BLaER1 (cell line): ENCODE measurements at regions not wholly inside any gene's neighbourhood (a gene's known extent, or its start where the extent isn't known, plus 50 kb on each side); places are given as distances from the start of the nearest gene placed in this dataset.

Experiments used
- H3K27ac ChIP-seq: shearing (Covaris generic); formaldehyde crosslinking; 2 replicates; pipeline ENCODE4 v1.8.1; 2022
- H3K27me3 ChIP-seq: shearing (Covaris generic); formaldehyde crosslinking; 2 replicates; pipeline ENCODE4 v1.8.1; 2022
- H3K36me3 ChIP-seq: shearing (Covaris generic); formaldehyde crosslinking; 2 replicates; pipeline ENCODE4 v1.8.1; 2022
- H3K4me1 ChIP-seq: shearing (Covaris generic); formaldehyde crosslinking; 2 replicates; pipeline ENCODE4 v1.8.1; 2022
- H3K4me2 ChIP-seq: shearing (Covaris generic); formaldehyde crosslinking; 2 replicates; pipeline ENCODE4 v1.8.1; 2022
- H3K4me3 ChIP-seq: shearing (Covaris generic); formaldehyde crosslinking; 2 replicates; pipeline ENCODE4 v1.8.1; 2022
- H3K9ac ChIP-seq: shearing (Covaris generic); formaldehyde crosslinking; 2 replicates; pipeline ENCODE4 v1.8.1; 2022
- H3K9me3 ChIP-seq: shearing (Covaris generic); formaldehyde crosslinking; 2 replicates; pipeline ENCODE4 v1.8.1; 2022
- H4K20me1 ChIP-seq: shearing (Covaris generic); formaldehyde crosslinking; 2 replicates; pipeline ENCODE4 v1.8.1; 2022
- Cebpa-rat ChIP-seq: shearing (Covaris generic); IDR thresholded peaks from 2 replicates; pipeline ENCODE4 v1.8.1; 2022

DNA sequence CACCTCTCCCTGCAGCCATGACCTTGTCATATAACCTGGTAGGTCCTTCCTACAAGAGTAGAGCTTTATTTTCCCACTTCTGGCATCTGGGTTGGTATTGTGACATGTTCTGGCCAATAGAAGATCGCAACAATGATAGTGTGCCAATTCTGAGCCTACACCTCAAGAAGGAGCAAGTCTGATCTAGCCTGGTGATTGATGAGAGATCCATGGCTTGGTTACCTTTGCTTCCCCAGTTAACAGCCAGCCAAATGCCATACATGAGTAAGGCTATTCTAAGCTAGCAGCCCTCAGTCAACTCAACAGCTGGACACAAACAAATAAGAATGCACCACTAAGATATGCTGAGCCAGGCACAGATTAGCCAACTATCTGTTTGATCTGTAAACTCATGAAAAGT lies 226.7 kb downstream of the LMO4 start:
- Histone ChIP-seq H3K36me3 (no peaks in the 10 kb centered on the region), H3K4me1 (no peaks in the 10 kb centered on the region), H3K9ac (no peak overlapping the region), H3K27ac (no peak overlapping the region), H3K9me3 (no peaks in the 10 kb centered on the region), H3K4me2 (no peak overlapping the region), H3K27me3 (no peaks in the 10 kb centered on the region), H3K4me3 (no peak overlapping the region), H4K20me1 (no peaks in the 10 kb centered on the region)
- no peak for TF ChIP-seq Cebpa-rat

GRCh38 chr1:87556326-87556725 lies 227.6 kb downstream of the LMO4 start:
- Histone ChIP-seq H3K27ac (no peak overlapping the region), H3K9me3 (no peaks in the 10 kb centered on the region), H3K4me2 (no peak overlapping the region), H3K9ac (no peak overlapping the region), H3K36me3 (no peaks in the 10 kb centered on the region), H3K4me1 (no peaks in the 10 kb centered on the region), H3K4me3 (no peak overlapping the region), H4K20me1 (no peaks in the 10 kb centered on the region), H3K27me3 (no peaks in the 10 kb centered on the region)
- no peak for TF ChIP-seq Cebpa-rat

- H3K27ac ChIP-seq, result no peak overlapping the region
- TF ChIP-seq Cebpa-rat, result no peak
These were observed 230.2 kb downstream of the LMO4 start for GRCh38 chr1:87558921-87559320.

GRCh38 chr1:87560137-87560536 lies 231.5 kb downstream of the LMO4 start:
- Histone ChIP-seq H3K9ac (no peak overlapping the region), H3K4me2 (no peak overlapping the region), H3K9me3 (no peaks in the 10 kb centered on the region), H3K27me3 (no peaks in the 10 kb centered on the region), H4K20me1 (no peaks in the 10 kb centered on the region), H3K4me1 (no peaks in the 10 kb centered on the region), H3K27ac (no peak overlapping the region), H3K4me3 (no peak overlapping the region), H3K36me3 (no peaks in the 10 kb centered on the region)
- no peak for TF ChIP-seq Cebpa-rat

More at GRCh38 chr1:87558921-87559320, 230.2 kb downstream of the LMO4 start:
- no peak overlapping the region for H3K9ac ChIP-seq
- H3K4me2 ChIP-seq, result no peak overlapping the region
- no peaks in the 10 kb centered on the region for H3K9me3 ChIP-seq
- H4K20me1 ChIP-seq, result no peaks in the 10 kb centered on the region
- no peaks in the 10 kb centered on the region for H3K36me3 ChIP-seq
- H3K27me3 ChIP-seq, result no peaks in the 10 kb centered on the region
- no peak overlapping the region for H3K4me3 ChIP-seq
- H3K4me1 ChIP-seq, result no peaks in the 10 kb centered on the region

DNA sequence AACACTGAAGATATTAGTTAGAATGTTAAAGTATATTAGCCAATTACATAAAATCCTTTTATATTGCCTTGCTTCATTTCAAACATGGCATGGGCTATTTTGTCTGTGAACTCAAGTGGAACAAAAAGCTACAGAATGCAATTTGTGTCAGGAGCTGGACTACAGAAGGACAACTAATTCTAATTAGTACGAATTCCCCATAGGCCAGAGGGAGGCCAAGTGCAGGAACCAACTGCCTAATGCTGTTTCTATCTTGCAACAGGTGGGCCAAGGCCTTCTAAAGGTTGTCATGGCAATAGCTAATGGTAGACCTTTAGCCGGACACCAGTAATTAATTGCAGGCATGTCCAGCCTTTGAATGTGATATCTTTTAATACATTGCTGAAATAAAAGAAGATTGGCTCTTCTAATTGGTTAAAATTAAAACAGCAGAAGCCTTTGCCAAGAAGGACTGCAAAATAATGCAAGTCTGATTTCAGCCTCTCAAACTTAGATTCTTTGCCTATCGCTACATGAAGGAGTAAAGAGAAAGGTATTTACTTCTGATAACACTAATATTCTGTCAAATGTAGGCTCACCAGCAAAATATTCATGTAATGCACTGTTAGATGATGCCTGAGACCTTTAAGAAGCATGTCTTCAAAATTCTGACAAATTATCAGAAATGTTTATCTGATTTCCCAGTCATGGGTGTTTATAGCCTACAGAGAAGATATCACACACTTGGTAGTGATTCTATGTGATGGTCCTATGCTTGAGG lies 232.1 kb downstream of the LMO4 start:
- Histone ChIP-seq H3K4me2 (no peak overlapping the region), H3K4me3 (no peak overlapping the region), H3K36me3 (no peaks in the 10 kb centered on the region), H3K9me3 (no peaks in the 10 kb centered on the region), H3K27me3 (no peaks in the 10 kb centered on the region), H3K27ac (no peak overlapping the region), H3K4me1 (no peaks in the 10 kb centered on the region), H3K9ac (no peak overlapping the region), H4K20me1 (no peaks in the 10 kb centered on the region)
- no peak for TF ChIP-seq Cebpa-rat

DNA sequence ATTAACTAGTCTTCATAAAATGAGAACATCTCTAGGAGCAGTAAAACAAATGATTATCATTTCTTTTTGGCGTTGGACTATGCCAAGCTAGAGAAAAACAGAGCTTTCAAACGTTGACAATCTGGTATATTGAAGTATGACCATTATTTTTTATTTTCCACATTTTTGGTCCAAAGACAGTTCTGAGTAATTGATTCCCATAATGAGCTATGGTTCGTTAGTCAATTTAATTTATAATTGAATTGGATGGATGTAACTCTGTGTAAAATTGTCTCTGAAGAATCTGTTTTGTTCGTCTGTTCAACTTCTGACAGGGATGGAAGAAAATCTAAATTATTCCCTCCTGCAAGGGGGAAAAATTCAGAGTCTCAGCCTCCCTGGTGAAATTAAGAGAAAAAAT lies 234.5 kb downstream of the LMO4 start:
- no peak overlapping the region for H3K4me2 ChIP-seq
- H3K9ac ChIP-seq, result no peak overlapping the region
- no peaks in the 10 kb centered on the region for H3K27me3 ChIP-seq
- no peaks in the 10 kb centered on the region for H4K20me1 ChIP-seq
- no peaks in the 10 kb centered on the region for H3K9me3 ChIP-seq
- no peak overlapping the region for H3K4me3 ChIP-seq
- no peaks in the 10 kb centered on the region for H3K4me1 ChIP-seq
- no peaks in the 10 kb centered on the region for H3K36me3 ChIP-seq
- no peak for TF ChIP-seq Cebpa-rat
- H3K27ac ChIP-seq, result no peak overlapping the region

DNA sequence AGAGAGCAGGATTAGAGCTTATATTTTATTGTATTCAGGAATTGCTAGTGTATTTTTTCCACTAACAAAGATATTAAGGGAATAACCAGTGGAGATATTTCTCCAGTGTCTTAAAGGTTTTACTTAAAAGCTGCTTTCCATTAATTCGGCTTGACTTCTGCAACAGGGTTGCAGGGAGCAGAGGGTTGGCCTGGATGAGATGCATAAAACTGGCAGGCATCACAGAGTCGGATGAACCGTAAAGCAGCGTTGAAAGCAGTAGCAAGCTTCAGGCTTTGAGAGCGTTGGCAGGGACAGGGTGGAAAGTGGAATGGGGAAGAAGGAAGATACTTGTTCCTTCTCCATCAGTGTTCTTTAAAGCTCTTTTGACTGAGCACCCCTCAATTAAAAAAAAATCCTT lies 237.2 kb downstream of the LMO4 start:
- no peaks in the 10 kb centered on the region for H3K27me3 ChIP-seq
- TF ChIP-seq Cebpa-rat, result no peak
- H3K4me1 ChIP-seq, result no peaks in the 10 kb centered on the region
- no peaks in the 10 kb centered on the region for H3K9me3 ChIP-seq
- no peak overlapping the region for H3K27ac ChIP-seq
- no peaks in the 10 kb centered on the region for H3K36me3 ChIP-seq
- H3K4me2 ChIP-seq, result no peak overlapping the region
- H3K4me3 ChIP-seq, result no peak overlapping the region
- no peak overlapping the region for H3K9ac ChIP-seq
- H4K20me1 ChIP-seq, result no peaks in the 10 kb centered on the region

GRCh38 chr1:87568005-87568404 lies 239.3 kb downstream of the LMO4 start:
- H3K9me3 ChIP-seq, result no peaks in the 10 kb centered on the region
- no peak overlapping the region for H3K9ac ChIP-seq
- no peak for TF ChIP-seq Cebpa-rat
- no peak overlapping the region for H3K4me3 ChIP-seq
- no peaks in the 10 kb centered on the region for H3K36me3 ChIP-seq
- no peak overlapping the region for H3K4me2 ChIP-seq
- no peaks in the 10 kb centered on the region for H3K4me1 ChIP-seq
- no peaks in the 10 kb centered on the region for H4K20me1 ChIP-seq
- no peak overlapping the region for H3K27ac ChIP-seq
- H3K27me3 ChIP-seq, result no peaks in the 10 kb centered on the region

GRCh38 chr1:87568911-87569310 lies 240.2 kb downstream of the LMO4 start:
- no peak overlapping the region for H3K27ac ChIP-seq
- no peaks in the 10 kb centered on the region for H4K20me1 ChIP-seq
- no peaks in the 10 kb centered on the region for H3K27me3 ChIP-seq
- H3K9me3 ChIP-seq, result no peaks in the 10 kb centered on the region
- TF ChIP-seq Cebpa-rat, result no peak
- no peaks in the 10 kb centered on the region for H3K4me1 ChIP-seq
- no peak overlapping the region for H3K4me2 ChIP-seq
- no peak overlapping the region for H3K9ac ChIP-seq
- no peak overlapping the region for H3K4me3 ChIP-seq
- H3K36me3 ChIP-seq, result no peaks in the 10 kb centered on the region

DNA sequence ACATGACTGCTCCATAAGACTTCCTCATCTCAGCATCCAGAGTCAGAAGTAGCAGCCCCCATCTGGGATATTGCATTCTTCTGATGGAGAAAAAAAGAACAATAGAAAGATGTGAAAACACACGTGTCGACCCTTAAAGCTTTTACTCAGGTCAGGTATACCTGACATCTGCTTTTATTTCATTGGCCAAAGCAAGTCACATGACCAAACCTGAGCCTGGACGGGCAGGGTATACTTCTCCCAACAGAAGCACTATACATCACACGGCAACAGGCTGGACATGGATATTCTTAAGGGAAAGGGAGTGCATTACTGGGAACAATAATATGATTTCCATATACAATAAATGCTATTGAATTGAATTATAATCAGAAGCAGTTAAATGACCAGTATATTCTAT lies 243.3 kb downstream of the LMO4 start:
- no peak overlapping the region for H3K4me3 ChIP-seq
- TF ChIP-seq Cebpa-rat, result no peak
- H3K4me1 ChIP-seq, result no peaks in the 10 kb centered on the region
- no peaks in the 10 kb centered on the region for H3K9me3 ChIP-seq
- no peak overlapping the region for H3K4me2 ChIP-seq
- no peaks in the 10 kb centered on the region for H3K27me3 ChIP-seq
- no peaks in the 10 kb centered on the region for H3K36me3 ChIP-seq
- H3K27ac ChIP-seq, result no peak overlapping the region
- H3K9ac ChIP-seq, result no peak overlapping the region
- no peaks in the 10 kb centered on the region for H4K20me1 ChIP-seq

DNA sequence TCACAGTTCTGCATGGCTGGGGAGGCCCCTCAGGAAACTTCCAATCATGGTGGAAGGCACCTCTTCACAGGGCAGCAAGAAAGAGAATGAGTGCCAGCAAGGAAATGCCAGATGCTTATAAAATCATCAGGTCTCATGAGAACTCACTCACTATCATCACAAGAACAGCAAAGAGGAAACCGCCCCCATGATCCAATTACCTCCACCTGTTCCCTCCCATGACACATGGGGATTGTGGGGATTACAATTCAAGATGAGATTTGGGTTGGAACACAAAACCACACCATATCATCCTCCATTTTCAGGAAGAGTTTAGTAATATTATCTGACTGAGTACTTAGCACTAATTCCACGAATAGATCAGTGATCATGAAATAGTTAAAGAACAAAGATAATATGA lies 244.2 kb downstream of the LMO4 start:
- H3K9me3 ChIP-seq, result no peaks in the 10 kb centered on the region
- no peak overlapping the region for H3K4me2 ChIP-seq
- H4K20me1 ChIP-seq, result no peaks in the 10 kb centered on the region
- H3K36me3 ChIP-seq, result no peaks in the 10 kb centered on the region
- no peak for TF ChIP-seq Cebpa-rat
- no peak overlapping the region for H3K9ac ChIP-seq
- no peak overlapping the region for H3K4me3 ChIP-seq
- no peak overlapping the region for H3K27ac ChIP-seq
- no peaks in the 10 kb centered on the region for H3K4me1 ChIP-seq
- H3K27me3 ChIP-seq, result no peaks in the 10 kb centered on the region
